AG09319 (cell line): ENCODE measurements at regions not wholly inside any gene's neighbourhood (a gene's known extent, or its start where the extent isn't known, plus 50 kb on each side); places are given as distances from the start of the nearest gene placed in this dataset.

ENCODE experiments used
- DNase-seq: peaks from one replicate; pipeline ENCODE4 v3.0.0-alpha.2; 2010; ENCODE audit warnings: low read depth; ENCODE audit errors: extremely low read depth
- CTCF ChIP-seq: IDR thresholded peaks from 2 replicates; pipeline ENCODE4 v1.5.1; 2011; ENCODE audit warnings: low read depth, mild to moderate bottlenecking, inconsistent platforms, low read length, moderate library complexity

- TF ChIP-seq CTCF: no peak
These were observed 647.1 kb upstream of the FLRT2 start for GRCh38 chr14:84882830-84883229.

GRCh38 chr14:84885061-84885460 lies 644.9 kb upstream of the FLRT2 start:
- no peak for TF ChIP-seq CTCF
- no peak for DNase-seq

More at GRCh38 chr14:84882830-84883229, 647.1 kb upstream of the FLRT2 start:
- DNase-seq: no peak

GRCh38 chr14:84891404-84891803 lies 638.5 kb upstream of the FLRT2 start:
- DNase-seq: no peak
- TF ChIP-seq CTCF: no peak

GRCh38 chr14:84894254-84894653 lies 635.7 kb upstream of the FLRT2 start:
- TF ChIP-seq CTCF: no peak
- no peak for DNase-seq

DNA sequence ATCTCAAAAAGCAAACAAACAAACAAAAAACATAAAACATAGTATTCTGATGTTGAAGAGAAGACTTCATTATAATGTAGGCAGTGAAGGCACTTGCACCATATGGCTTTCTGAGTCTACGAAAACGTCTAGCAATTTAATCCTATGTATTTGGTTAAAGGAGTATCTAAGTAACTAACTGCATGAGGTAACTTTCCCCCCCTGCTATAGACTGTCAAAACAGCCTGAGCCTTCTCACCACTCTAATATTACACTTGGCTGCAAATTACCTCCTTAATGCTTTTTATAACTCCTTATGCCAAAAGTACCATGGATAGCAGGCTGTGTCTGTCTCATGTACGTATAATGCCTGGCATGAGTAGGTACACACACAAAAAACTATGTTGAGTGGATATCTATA lies 607.6 kb upstream of the FLRT2 start:
- no peak for DNase-seq
- no peak for TF ChIP-seq CTCF

DNA sequence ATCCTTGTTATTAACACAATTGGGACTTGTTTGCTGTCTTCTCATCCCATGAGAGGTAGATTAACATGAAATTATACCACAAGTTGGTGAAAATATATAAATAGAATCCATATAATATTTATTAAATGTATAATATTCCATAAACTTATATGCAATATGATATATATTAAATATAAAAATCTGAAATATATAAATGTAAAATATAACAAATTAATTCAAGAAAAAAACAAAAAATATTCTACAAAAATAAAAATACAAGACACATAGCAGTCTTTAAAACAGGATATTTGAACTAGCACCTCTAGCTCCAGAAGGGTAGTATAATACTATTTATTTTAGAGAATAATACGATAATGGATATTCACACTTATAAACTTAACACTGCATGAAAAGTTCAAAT lies 603.3 kb upstream of the FLRT2 start:
- no peak for DNase-seq
- no peak for TF ChIP-seq CTCF

DNA sequence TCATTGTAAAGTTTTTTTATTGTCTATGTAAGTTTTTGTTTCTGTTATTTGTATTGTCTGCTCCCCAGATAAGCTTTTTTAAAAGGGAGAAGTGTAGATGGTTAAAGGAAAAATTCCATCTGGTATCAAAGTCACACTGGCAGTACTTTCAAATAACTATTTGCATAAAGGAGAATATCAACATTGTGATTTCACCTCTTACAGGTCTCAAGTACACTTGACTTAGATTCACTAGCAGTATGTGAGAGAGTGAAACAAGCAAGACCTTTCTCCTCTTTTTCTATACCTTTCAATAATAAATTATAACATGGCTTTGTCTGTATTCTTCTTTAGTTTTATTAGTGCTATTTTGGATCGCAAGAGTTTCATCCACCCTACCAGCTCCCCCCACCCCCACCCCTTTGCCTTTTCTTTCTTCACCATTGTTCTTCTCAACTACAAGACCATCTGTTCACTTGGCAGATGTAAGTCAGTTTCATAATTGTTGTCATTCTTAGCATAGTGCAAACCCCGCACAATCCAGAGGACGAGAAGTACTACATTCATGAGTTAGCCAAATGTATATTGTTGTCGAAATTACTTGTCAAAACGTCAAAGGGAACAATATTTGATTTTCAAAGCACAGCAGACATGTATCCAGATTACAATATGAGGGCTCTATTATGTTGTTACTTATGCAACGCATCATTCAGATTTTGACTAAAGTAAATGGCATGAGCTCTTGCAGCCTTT lies 602.7 kb upstream of the FLRT2 start:
- no peak for DNase-seq
- no peak for TF ChIP-seq CTCF
